HEK293T (cell line): ENCODE measurements at regions not wholly inside any gene's neighbourhood (a gene's known extent, or its start where the extent isn't known, plus 50 kb on each side); places are given as distances from the start of the nearest gene placed in this dataset.

Experiments
- FOXA1 ChIP-seq: fragments of 450-650 bp; IDR thresholded peaks from 2 replicates; pipeline ENCODE4 v1.6.1; 2016; ENCODE audit warnings: mild to moderate bottlenecking
- HDGF ChIP-seq: fragments of 450-650 bp; IDR thresholded peaks from 2 replicates; pipeline ENCODE4 v1.6.1; 2017; ENCODE audit warnings: antibody characterized with exemption, borderline replicate concordance
- L3MBTL2 ChIP-seq: fragments of 450-650 bp; conservative IDR thresholded peaks from 2 replicates; pipeline ENCODE4 v1.6.1; 2016; ENCODE audit warnings: mild to moderate bottlenecking
- PKNOX1 ChIP-seq: fragments of 450-650 bp; IDR thresholded peaks from 2 replicates; pipeline ENCODE4 v1.6.1; 2016
- SUZ12 ChIP-seq: fragments of 450-650 bp; IDR thresholded peaks from 2 replicates; pipeline ENCODE4 v1.6.1; 2016; ENCODE audit warnings: mild to moderate bottlenecking

GRCh38 chr6:56377295-56377694 is 129.9 kb upstream of the COL21A1 start:
- TF ChIP-seq SUZ12 (no peak), HDGF (no peak), PKNOX1 (no peak), FOXA1 (no peak), L3MBTL2 (no peak)
